ENCODE measurements at regions not wholly inside any gene's neighbourhood (a gene's known extent, or its start where the extent isn't known, plus 50 kb on each side); places are given as distances from the start of the nearest gene placed in this dataset.

DNA sequence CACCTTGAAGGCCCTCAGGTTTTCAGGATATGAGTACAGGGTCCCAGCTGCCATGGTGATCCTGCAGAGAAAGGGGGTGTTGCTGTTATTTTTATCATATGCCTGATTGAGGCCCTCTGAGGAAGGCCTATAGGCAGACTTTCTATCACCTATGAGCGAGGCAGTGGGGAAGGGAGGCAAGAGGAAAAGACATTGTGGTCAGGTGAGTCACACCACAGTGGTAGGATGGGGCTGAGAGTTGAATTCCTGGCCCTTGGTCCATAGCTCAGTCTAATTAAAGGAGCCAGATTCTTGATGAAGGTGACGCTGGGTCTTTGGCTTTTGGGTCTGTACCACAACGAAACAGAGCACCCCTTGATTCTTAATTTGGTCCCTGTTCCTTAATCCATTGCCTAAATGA, 72.7 kb downstream of the ZNF621 start:
- no peak overlapping the region for H2AK5ac ChIP-seq (ENCODE audit: insufficient read length, low read length)
- Mint-ChIP-seq H3K9me3 (no peaks in the 10 kb centered on the region), H3K4me3 (no peak overlapping the region), H3K4me1 (peaks cover 2% of the 10 kb centered on the region in 2 experiments; a peak in 1 of 4 replicates), H3K27me3 (ENCODE audit: low read depth) (no peaks in the 10 kb centered on the region), H3K27ac (no peak overlapping the region), H3K36me3 (ENCODE audit: insufficient read depth in 1 of 3, low read depth in 3 of 3) (no peaks in the 10 kb centered on the region)
- H3T11ph ChIP-seq (ENCODE audit: low read length): no peak overlapping the region
- H3K14ac ChIP-seq (ENCODE audit: insufficient read depth, low read length): no peak overlapping the region
- no peak overlapping the region for H2BK15ac ChIP-seq (ENCODE audit: low read depth, low read length)
- no peak overlapping the region for H4K91ac ChIP-seq (ENCODE audit: insufficient read length, low read depth, low read length)
- no peak overlapping the region for H4K8ac ChIP-seq (replicated peaks; ENCODE audit: insufficient read length, low read depth, low read length)
- H2BK5ac ChIP-seq (ENCODE audit: insufficient read length, low read length): no peak overlapping the region
- H3K27ac ChIP-seq (ENCODE audit: insufficient read length, low read depth, low read length): no peak overlapping the region
- no peaks in the 10 kb centered on the region for H3K23me2 ChIP-seq (ENCODE audit: insufficient read length, low read depth, low read length, poor library complexity, severe bottlenecking)
- no peaks in the 10 kb centered on the region for H3K27me3 ChIP-seq (ENCODE audit: insufficient read depth, low read length)
- H2BK12ac ChIP-seq (ENCODE audit: insufficient read length, low read depth, low read length): no peak overlapping the region
- TF ChIP-seq CTCF (conservative IDR thresholded peaks at IDR 0.05): no peak
- no peak overlapping the region for H3K4me2 ChIP-seq (ENCODE audit: insufficient read depth, insufficient read length, low read length)
- H3K23ac ChIP-seq (ENCODE audit: insufficient read length, low read depth, low read length): no peak overlapping the region
- H3K4me1 ChIP-seq (ENCODE audit: insufficient read depth, low read length): no peaks in the 10 kb centered on the region
- H2BK120ac ChIP-seq (ENCODE audit: low read depth, low read length, poor library complexity, severe bottlenecking): no peak overlapping the region
- no peak overlapping the region for H4K5ac ChIP-seq (ENCODE audit: insufficient read length, low read depth, low read length)
- WGBS (ENCODE audit: extremely low coverage, insufficient read length, low lambda C conversion rate): no CpG with 5 or more reads among the region's 3 CpGs
- no peak overlapping the region for H3K18ac ChIP-seq (ENCODE audit: insufficient read length, low read depth, low read length)
- H3K79me1 ChIP-seq (ENCODE audit: insufficient read depth, low read depth, low read length, poor library complexity, severe bottlenecking): no peaks in the 10 kb centered on the region
- H2BK20ac ChIP-seq (ENCODE audit: low read depth, low read length, poor library complexity, severe bottlenecking): no peak overlapping the region
- H3K9me3 ChIP-seq (ENCODE audit: control insufficient read depth, low read depth, low read length): no peaks in the 10 kb centered on the region
- no peak for DNase-seq
- no peaks in the 10 kb centered on the region for H4K20me1 ChIP-seq (ENCODE audit: control insufficient read depth, insufficient read depth, insufficient read length)
- H2AFZ ChIP-seq (ENCODE audit: low read length): no peak overlapping the region
- H3K9ac ChIP-seq (ENCODE audit: extremely low read depth, insufficient read length, low read length): no peak overlapping the region
- no peaks in the 10 kb centered on the region for H3K79me2 ChIP-seq (ENCODE audit: insufficient read depth, low read length)
- H3K4ac ChIP-seq (ENCODE audit: low read depth, low read length): no peak overlapping the region
- H3K56ac ChIP-seq (ENCODE audit: insufficient read length, low read depth, low read length): no peak overlapping the region

Measured in H9 (cell line).